CD4-positive, alpha-beta T cell treated with Interleukin-15 for 4 hours (primary cell): ENCODE measurements at regions not wholly inside any gene's neighbourhood (a gene's known extent, or its start where the extent isn't known, plus 50 kb on each side); places are given as distances from the start of the nearest gene placed in this dataset.
"Not testable (repeated sequence)": the region's sequence is repeated elsewhere in the genome, so short reads cannot be mapped to it uniquely, and the experiment has no call there.

Experiments
- DNase-seq: peaks from one replicate; pipeline ENCODE4 v3.0.0-alpha.2; 2020; ENCODE audit warnings: low spot score

GRCh38 chr16:58814348-58814801 is 80.3 kb upstream of the GOT2 start:
- DNase-seq, result peak; percentile 7

DNA sequence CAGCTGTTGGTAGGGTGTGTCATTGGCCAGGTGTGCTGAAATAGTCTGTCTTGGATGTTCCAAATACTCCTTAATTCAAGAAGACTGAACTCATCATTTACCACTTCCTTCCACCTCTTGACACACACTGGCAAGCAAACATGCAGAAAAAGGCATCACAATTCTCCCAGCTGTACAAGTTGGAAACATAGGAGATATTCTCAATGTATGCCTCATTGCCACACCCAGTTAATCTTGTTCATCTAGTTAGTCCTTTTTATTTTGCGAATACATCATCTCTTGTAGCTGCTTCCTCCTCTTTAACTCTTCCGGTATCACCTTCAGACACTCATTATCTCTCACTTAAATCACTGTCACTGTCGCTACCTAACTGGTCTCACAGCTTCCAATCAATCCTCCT is 75.1 kb upstream of the GOT2 start:
- no peak for DNase-seq

- no peak for DNase-seq
Measured at GRCh38 chr16:58807276-58807675, 73.2 kb upstream of the GOT2 start.

DNA sequence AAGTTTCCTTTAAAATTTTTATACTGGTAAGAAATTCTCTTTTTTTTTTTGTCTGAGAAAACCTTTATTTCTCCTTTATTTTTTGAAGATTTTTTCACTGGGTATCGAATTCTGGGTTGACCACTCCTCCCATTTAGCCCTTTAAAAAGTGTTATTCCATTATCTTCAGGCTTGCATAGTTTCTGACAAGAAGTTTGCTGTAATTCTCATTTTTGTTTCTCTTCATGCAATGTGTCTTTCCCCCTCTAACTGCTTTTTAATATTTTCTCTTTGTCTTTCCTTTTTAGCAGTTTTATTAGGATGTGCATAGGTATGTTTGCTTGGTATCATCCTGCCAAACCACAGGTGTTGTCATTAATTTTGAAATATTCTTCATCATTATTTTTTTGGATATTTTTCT is 67.7 kb upstream of the GOT2 start:
- no peak for DNase-seq

DNA sequence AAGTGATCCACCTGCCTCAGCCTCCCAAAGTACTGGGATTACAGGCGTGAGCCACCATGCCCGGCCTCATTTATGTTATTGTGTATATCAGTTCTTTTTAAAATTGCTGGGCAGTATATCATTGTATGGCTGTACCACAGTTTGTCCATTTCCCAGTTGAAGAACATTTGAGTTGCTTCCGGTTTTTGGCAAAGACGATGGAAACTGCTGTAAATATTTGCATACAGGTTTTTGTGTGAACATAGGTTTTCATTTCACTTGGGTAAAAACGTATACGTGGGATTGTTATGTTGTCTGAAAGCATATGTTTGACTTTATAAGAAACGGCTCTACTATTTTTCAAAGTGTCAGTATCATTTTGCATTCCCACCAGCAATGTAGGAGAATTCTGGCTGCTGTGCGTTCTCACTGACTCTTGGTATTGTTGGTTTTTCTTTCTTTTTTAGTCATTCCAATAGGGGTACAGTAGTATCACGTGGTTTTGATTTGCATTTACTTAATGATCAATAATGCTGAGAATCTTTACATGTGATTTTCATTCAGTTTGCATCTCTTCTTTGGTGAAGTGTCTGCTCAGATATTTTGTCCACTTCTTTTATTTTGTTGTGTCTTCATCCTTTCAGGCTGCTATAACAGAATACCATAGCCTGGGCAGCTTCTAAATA is 63.2 kb upstream of the GOT2 start:
- DNase-seq, result no peak

DNA sequence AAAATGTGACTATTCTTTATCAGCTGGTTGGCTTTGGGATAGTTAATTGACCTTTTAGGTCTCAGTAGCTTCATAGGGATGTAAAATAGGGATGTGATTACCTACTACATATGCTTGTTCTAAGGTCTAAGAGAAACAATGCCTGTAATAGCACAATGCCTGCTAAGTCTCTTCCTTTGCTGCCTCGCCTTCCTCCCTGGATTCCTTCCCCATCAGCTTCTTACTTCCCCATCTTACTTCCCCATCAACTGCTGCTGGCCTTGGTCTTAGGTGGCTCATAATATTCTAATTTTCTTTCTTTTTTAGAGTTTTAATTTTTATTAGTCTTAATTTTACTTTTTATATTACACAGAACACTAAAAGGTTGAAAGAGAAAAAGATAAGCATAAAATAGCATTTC is 59.2 kb upstream of the GOT2 start:
- DNase-seq, result no peak

DNA sequence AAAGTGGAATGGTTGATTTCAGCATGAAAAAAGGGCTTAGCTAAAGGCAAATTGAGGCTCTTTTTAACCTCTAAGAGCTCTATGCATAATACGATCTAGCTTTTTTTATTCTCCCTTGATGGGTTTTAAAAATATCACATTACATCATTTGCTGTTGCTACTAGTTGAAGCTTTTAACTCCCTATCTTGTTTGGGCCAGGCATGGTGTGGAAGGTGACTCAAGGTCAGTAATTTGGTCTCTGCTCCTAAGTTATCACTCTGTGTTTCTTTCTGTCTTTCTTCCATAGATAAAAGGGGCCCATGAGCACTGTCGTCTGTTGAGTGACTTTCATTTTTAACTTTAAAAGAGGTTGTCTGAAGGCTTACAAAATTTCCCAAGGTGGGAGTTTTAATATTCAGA is 58.1 kb upstream of the GOT2 start:
- no peak for DNase-seq

DNA sequence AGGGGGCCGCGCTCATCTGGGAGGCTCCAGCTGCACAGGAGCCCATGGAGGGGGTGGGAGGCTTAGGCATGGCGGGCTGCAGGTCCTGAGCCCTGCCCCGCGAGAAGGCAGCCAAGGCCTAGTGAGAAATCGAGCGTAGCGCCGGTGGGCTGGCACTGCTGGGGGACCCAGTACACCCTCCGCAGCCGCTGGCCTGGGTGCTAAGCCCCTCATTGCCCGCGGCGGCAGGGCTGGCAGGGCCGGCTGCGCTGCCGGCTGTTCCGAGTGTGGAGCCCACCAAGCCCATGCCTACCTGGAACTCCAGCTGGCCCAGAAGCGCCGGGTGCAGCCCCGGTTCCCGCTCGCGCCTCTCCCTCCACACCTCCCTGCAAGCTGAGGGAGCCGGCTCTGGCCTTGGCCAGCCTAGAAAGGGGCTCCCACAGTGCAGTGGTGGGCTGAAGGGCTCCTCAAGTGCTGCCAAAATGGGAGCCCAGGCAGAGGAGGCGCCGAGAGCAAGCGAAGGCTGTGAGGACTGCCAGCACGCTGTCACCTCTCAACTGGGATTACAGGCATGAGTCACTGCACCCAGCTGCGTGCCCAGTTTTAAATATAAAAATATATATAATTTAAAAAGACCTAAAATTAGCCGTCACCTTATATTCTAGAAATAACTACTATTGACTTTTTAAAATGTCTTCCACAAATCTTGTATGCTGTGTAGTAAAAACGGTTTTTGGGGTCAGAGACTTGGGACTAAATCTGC is 56.9 kb upstream of the GOT2 start:
- not testable (repeated sequence) for DNase-seq

GRCh38 chr16:58789351-58789750 is 55.2 kb upstream of the GOT2 start:
- no peak for DNase-seq
